NAMALWA (cell line): ENCODE measurements at regions not wholly inside any gene's neighbourhood (a gene's known extent, or its start where the extent isn't known, plus 50 kb on each side); places are given as distances from the start of the nearest gene placed in this dataset.

Source experiments
- DNase-seq: peaks from one replicate; pipeline ENCODE4 v3.0.0-alpha.2; 2015; ENCODE audit warnings: low spot score

DNA sequence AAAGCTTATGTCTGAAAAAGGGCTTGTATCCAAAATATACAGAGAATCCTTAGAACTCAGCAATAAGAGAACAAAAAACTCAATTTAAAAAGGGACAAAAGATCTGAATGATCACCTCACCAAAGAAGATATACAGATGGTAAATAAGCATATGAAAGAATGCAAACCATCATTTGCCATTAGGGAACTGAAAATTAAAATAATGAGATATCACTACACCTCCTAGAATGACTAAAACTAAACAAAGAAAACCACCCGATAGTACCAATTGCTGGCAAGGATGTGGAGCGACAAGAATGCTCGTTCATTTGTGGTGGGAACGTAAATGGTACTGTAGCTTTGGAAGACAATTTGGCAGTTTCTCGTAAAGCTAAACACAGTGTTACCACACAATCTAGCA is 66.9 kb upstream of the MPHOSPH6 start:
- no peak for DNase-seq

DNA sequence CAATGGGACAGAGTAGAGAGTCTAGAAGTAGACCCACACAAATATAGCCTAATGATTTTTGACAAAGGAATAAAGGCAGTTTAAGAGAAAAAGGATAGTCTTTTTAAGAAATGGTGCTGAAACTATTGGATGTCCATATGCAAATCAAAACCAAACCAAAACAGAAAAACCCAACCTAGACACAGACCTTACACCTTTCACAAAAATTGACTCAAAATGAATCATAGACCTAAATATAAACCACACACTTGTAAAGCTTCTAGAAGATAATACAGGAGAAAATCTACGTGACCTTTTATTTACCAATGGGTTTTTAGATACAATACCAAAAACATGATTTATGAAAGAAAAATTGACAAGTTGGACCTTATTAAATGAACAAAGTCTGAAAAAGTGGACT is 66.4 kb upstream of the MPHOSPH6 start:
- no peak for DNase-seq

DNA sequence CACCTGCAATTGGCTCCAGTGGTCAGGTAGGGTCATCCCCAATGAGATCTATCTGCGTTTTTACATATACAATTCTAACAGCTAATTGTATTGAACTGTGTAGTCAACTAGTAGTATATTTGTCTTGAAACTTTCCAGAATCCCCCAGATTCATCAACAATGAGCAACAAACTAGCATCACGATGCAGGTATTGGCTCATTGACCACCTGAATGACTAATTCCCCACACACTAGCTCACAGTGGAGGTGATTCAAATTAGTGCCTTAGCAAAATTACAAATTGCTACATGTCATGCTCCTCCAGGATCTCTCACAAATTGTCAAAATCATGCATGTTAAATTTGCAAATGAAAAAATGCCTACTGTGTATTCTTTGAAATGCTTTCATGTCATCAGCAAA is 62.8 kb upstream of the MPHOSPH6 start:
- DNase-seq = no peak

DNA sequence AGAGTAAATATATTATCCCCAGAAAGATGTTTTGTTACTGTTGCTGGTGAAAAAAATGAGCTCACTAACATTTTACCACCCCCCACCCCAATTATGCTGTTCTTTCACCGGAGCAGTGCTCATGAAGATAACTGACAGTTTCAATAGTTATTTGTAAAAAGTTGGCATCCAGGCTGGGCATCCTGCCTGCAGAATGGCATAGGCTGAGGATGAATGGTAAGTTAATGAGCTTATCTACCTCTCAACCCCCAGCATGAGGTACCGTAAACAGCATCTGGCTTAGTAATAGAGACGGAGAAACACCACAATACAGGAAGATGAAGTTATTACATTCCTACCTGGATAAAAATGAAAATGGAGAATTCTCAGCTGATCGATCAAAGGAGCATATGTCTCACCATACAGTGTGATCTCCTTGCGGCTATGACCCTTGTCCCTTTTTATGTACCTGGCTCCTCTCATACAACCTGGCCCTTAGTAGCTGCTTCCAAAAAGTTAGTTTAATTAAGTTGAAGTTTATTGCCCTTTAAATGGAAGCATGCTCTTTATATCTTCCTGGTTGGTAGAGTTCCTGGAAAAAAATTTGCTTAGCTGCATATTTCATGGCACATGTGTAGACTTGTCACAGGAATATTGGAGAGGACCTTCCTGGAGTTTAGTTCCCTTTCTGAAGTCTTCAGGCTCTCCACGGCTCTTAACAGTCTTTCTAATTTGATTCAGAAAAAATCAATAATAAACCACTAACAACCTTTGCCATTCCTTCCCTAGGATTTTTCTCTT is 61.2 kb upstream of the MPHOSPH6 start:
- DNase-seq = no peak

DNA sequence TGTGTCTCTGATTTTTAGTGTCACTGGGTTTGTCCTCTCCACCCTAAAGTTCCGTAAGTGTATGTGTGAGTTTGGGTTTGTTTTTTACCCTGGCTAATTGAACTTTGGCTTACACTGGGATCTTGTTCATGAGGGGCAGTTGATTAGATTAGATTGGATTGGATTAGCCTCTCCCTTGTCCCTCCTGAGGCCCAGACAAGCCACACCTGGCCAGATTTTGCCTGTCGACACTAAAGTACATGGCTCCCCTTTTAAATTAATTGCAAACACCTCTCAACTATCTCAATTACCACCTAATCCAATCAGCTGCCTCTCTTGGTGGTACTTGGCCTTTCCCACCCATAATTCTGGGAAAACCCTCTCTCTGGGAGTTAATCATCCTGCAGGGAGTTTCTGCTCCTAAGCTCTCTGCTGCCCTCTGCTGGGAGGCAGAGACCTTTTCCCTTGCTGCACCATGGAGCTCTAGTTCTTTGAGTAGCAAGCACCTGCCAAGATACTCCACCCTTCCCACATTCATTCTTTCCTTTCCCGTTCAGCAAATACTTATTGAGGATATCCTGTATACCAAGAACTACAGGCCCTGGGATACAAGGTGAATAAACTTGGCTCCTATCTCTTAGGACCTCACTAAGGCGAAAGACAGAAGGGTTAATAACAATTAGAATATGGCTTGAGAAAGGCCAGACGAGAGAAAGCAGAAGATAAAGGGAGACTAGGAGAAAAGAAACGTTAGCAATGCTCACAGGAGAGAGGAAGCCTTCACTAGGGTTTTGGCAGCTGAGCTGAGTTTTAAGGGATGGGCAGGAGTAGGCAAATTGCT is 60.0 kb upstream of the MPHOSPH6 start:
- peak; percentile 59 for DNase-seq

DNA sequence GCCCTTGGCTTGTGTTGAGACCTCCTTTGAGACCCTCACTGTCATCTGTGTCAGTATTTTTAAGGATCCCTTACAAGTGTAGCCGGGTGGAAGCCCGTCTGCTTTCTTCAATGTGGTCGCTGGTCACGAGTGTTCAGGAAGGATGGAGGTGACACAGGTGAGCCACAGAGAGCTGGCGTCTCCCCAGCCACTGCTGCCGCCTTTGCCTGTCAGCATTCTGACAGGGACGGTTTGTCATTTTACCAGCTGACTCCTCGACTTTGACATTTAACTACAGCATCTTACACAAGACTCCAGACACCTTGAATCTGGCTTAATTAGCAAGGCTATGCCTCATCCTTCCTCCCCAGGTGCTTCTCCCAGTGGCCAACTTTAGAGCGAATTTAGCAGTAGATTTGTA is 56.3 kb upstream of the MPHOSPH6 start:
- no peak for DNase-seq

DNA sequence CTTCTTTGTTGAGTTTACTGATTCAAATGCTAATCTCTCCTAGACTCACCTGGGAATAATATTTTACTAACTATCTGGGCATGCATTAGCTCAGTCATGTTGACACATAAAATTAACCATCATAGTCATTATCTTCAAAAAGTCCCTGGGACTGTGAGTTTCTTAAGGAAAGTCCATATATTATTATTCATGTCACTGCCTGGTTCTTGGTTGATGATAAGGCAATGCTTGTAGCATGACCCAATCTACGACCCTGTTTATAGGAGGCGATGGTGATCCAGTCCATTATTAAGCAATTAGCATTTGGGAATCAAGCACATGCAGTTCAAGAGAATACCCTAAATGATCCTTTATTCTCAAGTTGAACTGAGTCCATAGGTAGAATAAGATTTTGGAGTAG is 54.8 kb upstream of the MPHOSPH6 start:
- DNase-seq = no peak

DNA sequence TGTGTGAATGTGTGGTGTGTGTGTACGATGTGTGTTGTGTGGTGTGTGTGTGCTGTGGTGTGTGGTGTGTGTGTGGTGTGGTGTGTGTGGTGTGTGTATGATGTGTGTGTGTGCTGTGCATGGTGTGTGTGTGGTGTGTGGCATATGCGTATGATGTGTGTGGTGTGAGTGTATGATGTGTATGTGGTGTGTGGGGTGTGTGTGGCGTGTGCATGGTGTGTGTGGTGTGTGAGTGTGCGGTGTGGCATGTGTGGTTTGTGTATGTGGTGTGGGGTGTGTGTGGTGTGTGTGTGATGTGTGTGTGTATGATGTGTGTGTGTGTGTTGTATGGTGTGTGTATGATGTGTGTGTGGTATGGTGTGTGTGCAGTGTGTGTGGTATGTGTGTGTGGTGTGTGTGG is 50.5 kb upstream of the MPHOSPH6 start:
- DNase-seq = no peak
